Neural progenitor cell (in vitro differentiated cells): ENCODE measurements at regions not wholly inside any gene's neighbourhood (a gene's known extent, or its start where the extent isn't known, plus 50 kb on each side); places are given as distances from the start of the nearest gene placed in this dataset.
"Not testable (repeated sequence)": the region's sequence is repeated elsewhere in the genome, so short reads cannot be mapped to it uniquely, and the experiment has no call there.

Source experiments
- DNase-seq: peaks from one replicate; pipeline ENCODE4 v3.0.0-alpha.2; 2016; ENCODE audit warnings: low spot score
- H2AFZ ChIP-seq: fragments of 200-600 bp; sonication (generic); replicated peaks from 2 replicates; pipeline ENCODE4 v1.6.1; 2016; ENCODE audit warnings: antibody characterized with exemption
- H3F3A ChIP-seq: fragments of 200-600 bp; sonication (generic); 2 replicates; pipeline ENCODE4 v1.6.1; 2016; ENCODE audit warnings: antibody characterized with exemption, low read depth
- H3K27ac ChIP-seq: fragments of 200-600 bp; sonication (generic); 2 replicates; pipeline ENCODE4 v1.5.1; 2016; ENCODE audit warnings: mild to moderate bottlenecking
- H3K27me3 ChIP-seq: fragments of 200-600 bp; sonication (generic); 2 replicates; pipeline ENCODE4 v1.6.1; 2016; ENCODE audit warnings: mild to moderate bottlenecking, moderate library complexity
- H3K36me3 ChIP-seq: fragments of 200-600 bp; sonication (generic); 2 replicates; pipeline ENCODE4 v1.5.1; 2016
- H3K4me1 ChIP-seq: fragments of 200-600 bp; sonication (generic); 2 replicates; pipeline ENCODE4 v1.6.1; 2016; ENCODE audit warnings: mixed run types
- H3K4me2 ChIP-seq: fragments of 200-600 bp; sonication (generic); 2 replicates; pipeline ENCODE4 v1.6.1; 2016
- H3K4me3 ChIP-seq: fragments of 200-600 bp; sonication (generic); 2 replicates; pipeline ENCODE4 v1.5.1; 2016
- H3K79me2 ChIP-seq: fragments of 200-600 bp; sonication (generic); 2 replicates; pipeline ENCODE4 v1.6.1; 2016; ENCODE audit warnings: low read depth
- H3K9ac ChIP-seq: fragments of 200-600 bp; sonication (generic); 2 replicates; pipeline ENCODE4 v1.6.1; 2016
- H3K9me3 ChIP-seq: fragments of 200-600 bp; sonication (generic); 2 replicates; pipeline ENCODE4 v1.5.1; 2016; ENCODE audit warnings: low read depth
- H4K20me1 ChIP-seq: fragments of 200-600 bp; sonication (generic); 2 replicates; pipeline ENCODE4 v1.6.1; 2016; ENCODE audit warnings: low read depth
- H3K27ac Mint-ChIP-seq: 3 replicates; pipeline ENCODE4 v1.8.0; 2021; ENCODE audit warnings: mixed read lengths
- H3K27me3 Mint-ChIP-seq: 2 replicates; pipeline ENCODE4 v1.8.0; 2022; ENCODE audit warnings: low read depth, mild to moderate bottlenecking, inconsistent platforms, moderate library complexity, mixed read lengths; ENCODE audit not compliant: insufficient read depth
- H3K36me3 Mint-ChIP-seq: 3 replicates; pipeline ENCODE4 v1.8.0; 2021; ENCODE audit warnings: mixed read lengths
- H3K4me1 Mint-ChIP-seq: 3 replicates; pipeline ENCODE4 v1.8.0; 2021; ENCODE audit warnings: mixed read lengths
- H3K4me3 Mint-ChIP-seq: 3 replicates; pipeline ENCODE4 v1.8.0; 2021; ENCODE audit warnings: mild to moderate bottlenecking, moderate library complexity, mixed read lengths
- H3K9me3 Mint-ChIP-seq: 3 replicates; pipeline ENCODE4 v1.8.0; 2020; ENCODE audit warnings: mixed read lengths
- CTCF ChIP-seq: fragments of 200-600 bp; sonication (generic); IDR thresholded peaks from 2 replicates; pipeline ENCODE4 v1.5.1; 2017; ENCODE audit warnings: antibody characterized with exemption, mild to moderate bottlenecking
- EZH2 ChIP-seq: fragments of 200-600 bp; sonication (generic); IDR thresholded peaks from 2 replicates; pipeline ENCODE4 v1.6.1; 2017; ENCODE audit warnings: antibody characterized with exemption, mild to moderate bottlenecking, moderate library complexity
- EZH2phosphoT487 ChIP-seq: fragments of 200-600 bp; sonication (generic); IDR thresholded peaks from 2 replicates; pipeline ENCODE4 v1.6.1; 2017; ENCODE audit warnings: antibody characterized with exemption

- no peak overlapping the region for H3K4me3 Mint-ChIP-seq
- Histone ChIP-seq H3F3A (no peaks in the 10 kb centered on the region), H3K79me2 (no peaks in the 10 kb centered on the region), H3K9ac (no peak overlapping the region), H3K4me1 (peaks cover 13% of the 10 kb centered on the region), H3K27me3 (no peaks in the 10 kb centered on the region), H3K36me3 (no peaks in the 10 kb centered on the region), H3K4me2 (no peak overlapping the region), H3K4me3 (no peak overlapping the region), H3K9me3 (no peaks in the 10 kb centered on the region), H4K20me1 (no peaks in the 10 kb centered on the region), H3K27ac (no peak overlapping the region), H2AFZ (no peak overlapping the region)
- no peak for DNase-seq
- H3K27me3 Mint-ChIP-seq = peaks cover 13% of the 10 kb centered on the region
- H3K27ac Mint-ChIP-seq = no peak overlapping the region
- peaks cover 2% of the 10 kb centered on the region for H3K9me3 Mint-ChIP-seq
- peaks cover 13% of the 10 kb centered on the region for H3K4me1 Mint-ChIP-seq
- TF ChIP-seq CTCF (no peak), EZH2 (no peak), EZH2phosphoT487 (no peak)
- H3K36me3 Mint-ChIP-seq = no peaks in the 10 kb centered on the region
Observed at GRCh38 chr6:3530515-3530914, 73.7 kb upstream of the SLC22A23 start.

- Histone ChIP-seq H3K4me1 (peaks cover 20% of the 10 kb centered on the region), H3K9ac (no peak overlapping the region), H3K4me3 (no peak overlapping the region), H2AFZ (no peak overlapping the region), H4K20me1 (no peaks in the 10 kb centered on the region), H3K27ac (no peak overlapping the region), H3K79me2 (no peaks in the 10 kb centered on the region), H3K27me3 (no peaks in the 10 kb centered on the region), H3F3A (no peaks in the 10 kb centered on the region), H3K36me3 (no peaks in the 10 kb centered on the region), H3K4me2 (no peak overlapping the region), H3K9me3 (no peaks in the 10 kb centered on the region)
- Mint-ChIP-seq H3K9me3 (peaks cover 2% of the 10 kb centered on the region), H3K36me3 (no peaks in the 10 kb centered on the region), H3K27ac (no peak overlapping the region), H3K4me1 (peaks cover 16% of the 10 kb centered on the region), H3K27me3 (peaks cover 15% of the 10 kb centered on the region), H3K4me3 (no peak overlapping the region)
- DNase-seq = no peak
- TF ChIP-seq EZH2 (no peak), CTCF (no peak), EZH2phosphoT487 (no peak)
Observed at GRCh38 chr6:3529721-3530120, 72.9 kb upstream of the SLC22A23 start.

GRCh38 chr6:3529232-3529631, 72.4 kb upstream of the SLC22A23 start:
- no peaks in the 10 kb centered on the region for H3K36me3 ChIP-seq
- H3F3A ChIP-seq = peaks cover 4% of the 10 kb centered on the region
- H3K36me3 Mint-ChIP-seq = no peaks in the 10 kb centered on the region
- peaks cover 25% of the 10 kb centered on the region for H3K4me1 ChIP-seq
- H3K79me2 ChIP-seq = no peaks in the 10 kb centered on the region
- no peak overlapping the region for H3K4me3 ChIP-seq
- H3K4me1 Mint-ChIP-seq = peaks cover 21% of the 10 kb centered on the region
- H3K9me3 ChIP-seq = no peaks in the 10 kb centered on the region
- no peaks in the 10 kb centered on the region for H4K20me1 ChIP-seq
- no peak overlapping the region for H3K4me3 Mint-ChIP-seq
- peaks cover 15% of the 10 kb centered on the region for H3K27me3 Mint-ChIP-seq
- H2AFZ ChIP-seq = no peak overlapping the region
- H3K4me2 ChIP-seq = no peak overlapping the region
- no peak for DNase-seq
- no peak overlapping the region for H3K9ac ChIP-seq
- peaks cover 2% of the 10 kb centered on the region for H3K9me3 Mint-ChIP-seq
- no peak overlapping the region for H3K27ac ChIP-seq
- no peaks in the 10 kb centered on the region for H3K27me3 ChIP-seq
- H3K27ac Mint-ChIP-seq = peak overlapping the region; percentile 12
- no peak for TF ChIP-seq EZH2phosphoT487
- TF ChIP-seq CTCF = no peak
- no peak for TF ChIP-seq EZH2

- Histone ChIP-seq H3K4me1 (peaks cover 35% of the 10 kb centered on the region), H3F3A (peaks cover 13% of the 10 kb centered on the region)
- H3K27me3 Mint-ChIP-seq = peaks cover 15% of the 10 kb centered on the region
- H3K4me2 ChIP-seq, H3K4me3 Mint-ChIP-seq, H3K27ac Mint-ChIP-seq, H3K9ac ChIP-seq, H3K79me2 ChIP-seq, H3K9me3 ChIP-seq, H3K36me3 Mint-ChIP-seq, H2AFZ ChIP-seq, H3K27ac ChIP-seq, H4K20me1 ChIP-seq, H3K36me3 ChIP-seq, H3K4me3 ChIP-seq, H3K27me3 ChIP-seq, DNase-seq, H3K9me3 Mint-ChIP-seq: not testable (repeated sequence)
- H3K4me1 Mint-ChIP-seq = peaks cover 32% of the 10 kb centered on the region
Observed at GRCh38 chr6:3528081-3528671, 71.3 kb upstream of the SLC22A23 start.
